GM12873 (cell line): ENCODE measurements at regions not wholly inside any gene's neighbourhood (a gene's known extent, or its start where the extent isn't known, plus 50 kb on each side); places are given as distances from the start of the nearest gene placed in this dataset.

Source experiments
- CTCF ChIP-seq: IDR thresholded peaks from 2 replicates; pipeline ENCODE4 v1.5.1; 2012; ENCODE audit warnings: low read depth, mild to moderate bottlenecking, moderate library complexity, low read length, control low read depth; ENCODE audit not compliant: insufficient read depth; ENCODE audit errors: missing control alignments

DNA sequence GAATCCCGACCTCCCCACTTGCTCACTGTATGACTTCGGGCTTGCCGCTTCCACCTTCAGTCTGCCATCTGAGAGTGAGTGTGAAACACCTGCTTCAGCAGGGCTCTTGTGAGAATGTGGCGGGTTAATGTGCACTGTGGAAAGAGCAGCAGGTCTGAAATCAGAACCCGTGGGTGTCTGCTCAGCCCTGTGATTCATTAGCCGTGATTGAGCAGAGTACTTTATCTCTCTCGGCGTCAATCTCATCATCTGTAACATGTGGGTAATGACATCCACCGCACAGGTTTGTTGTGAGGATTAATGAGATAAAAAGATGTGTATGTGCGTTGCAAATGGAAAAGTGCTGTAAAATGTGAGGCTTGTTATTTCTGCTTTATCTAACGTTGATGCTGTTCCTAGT, 128.6 kb downstream of the LRATD1 start:
- no peak for TF ChIP-seq CTCF

DNA sequence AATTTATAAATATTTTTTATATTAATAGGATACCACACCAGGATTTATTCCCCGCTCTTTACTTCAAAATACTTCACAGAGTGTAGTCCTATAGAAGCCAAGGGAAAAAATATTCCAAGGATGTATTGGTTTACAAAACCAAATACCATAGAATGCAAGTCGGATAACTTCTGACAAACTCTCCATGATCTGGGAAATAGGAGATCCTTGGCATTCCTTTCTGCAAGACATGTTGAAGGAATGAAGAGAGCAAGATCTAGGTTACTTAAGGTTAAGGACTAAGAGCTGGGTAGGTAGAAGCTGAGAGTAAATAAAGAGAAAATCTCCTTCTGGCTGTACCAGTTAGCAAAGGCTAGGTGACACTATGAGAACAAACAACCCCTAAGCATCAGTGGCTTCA, 141.2 kb downstream of the LRATD1 start:
- TF ChIP-seq CTCF: no peak

DNA sequence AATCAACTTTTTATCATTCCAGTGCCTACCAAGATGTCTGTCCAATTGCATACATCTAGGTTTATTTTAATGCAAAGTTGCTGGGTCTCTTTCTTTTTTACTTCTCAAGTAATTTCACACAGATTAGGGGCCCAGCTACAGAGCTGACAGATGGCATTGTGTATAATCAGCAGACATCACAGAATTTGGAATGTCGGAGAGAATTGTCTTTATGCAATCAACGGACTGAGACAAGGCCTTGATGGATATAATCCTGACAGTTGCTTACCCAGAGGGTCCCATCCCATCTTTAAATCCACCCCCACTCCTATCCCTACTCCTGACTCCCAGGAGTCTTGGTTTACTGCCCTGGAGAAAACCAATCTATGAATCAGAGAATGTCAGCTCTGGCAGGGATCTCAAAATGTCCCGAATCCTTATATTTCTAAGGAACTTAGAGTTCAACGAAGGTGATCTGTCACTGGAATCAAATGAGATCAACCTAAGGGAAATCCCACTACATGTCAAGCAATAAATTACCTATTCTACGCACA, 142.0 kb downstream of the LRATD1 start:
- TF ChIP-seq CTCF: no peak

- TF ChIP-seq CTCF: no peak
These were observed 143.7 kb downstream of the LRATD1 start for GRCh38 chr2:14776216-14776615.

- TF ChIP-seq CTCF: no peak
These were observed 145.5 kb downstream of the LRATD1 start for GRCh38 chr2:14778015-14778414.

- no peak for TF ChIP-seq CTCF
These were observed 146.7 kb downstream of the LRATD1 start for GRCh38 chr2:14779252-14779651.

- no peak for TF ChIP-seq CTCF
These were observed 148.6 kb downstream of the LRATD1 start for GRCh38 chr2:14781142-14781541.
